GM12892 (cell line): ENCODE measurements at regions not wholly inside any gene's neighbourhood (a gene's known extent, or its start where the extent isn't known, plus 50 kb on each side); places are given as distances from the start of the nearest gene placed in this dataset.

Experiments
- POLR2AphosphoS5 ChIP-seq: IDR thresholded peaks from 2 replicates; pipeline ENCODE4 v1.6.1; 2011; ENCODE audit warnings: low read depth, low read length, control low read depth
- TAF1 ChIP-seq: IDR thresholded peaks from 2 replicates; pipeline ENCODE4 v1.6.1; 2011; ENCODE audit warnings: low read depth, mild to moderate bottlenecking, control low read depth, low read length, borderline replicate concordance

- TF ChIP-seq POLR2AphosphoS5: no peak
- no peak for TF ChIP-seq TAF1
Measured at GRCh38 chr17:72412650-72413076, 291.8 kb downstream of the SOX9 start.
